A549 (cell line): ENCODE measurements at regions not wholly inside any gene's neighbourhood (a gene's known extent, or its start where the extent isn't known, plus 50 kb on each side); places are given as distances from the start of the nearest gene placed in this dataset.

ENCODE experiments used
- ATAC-seq, 2 experiments: fragments of 200-7000 bp in 1 of 2; fragments of >200 bp in 1 of 2; cut with Nextera tagmentation in 1 of 2; cut with Tn5 transposase in 1 of 2; 3 replicates each; pipeline versions ENCODE4 v1.8.0 to v1.9.1; 2018 to 2020; ENCODE audit warnings: mild to moderate bottlenecking in 1 of 2, moderate library complexity in 1 of 2
- CTCF ChIA-PET: fragments of 300-600 bp; sonication (Branson Sonifier 250); formaldehyde crosslinking; extraction: SDS; loops from one replicate; lab custom pipeline; 2021; ENCODE audit warnings: antibody characterized with exemption, inconsistent platforms; lab: Yijun Ruan, JAX
- POLR2A ChIA-PET: fragments of 350-600 bp; formaldehyde crosslinking; extraction: SDS; loops from one replicate; lab custom pipeline; 2021; ENCODE audit warnings: antibody characterized with exemption, inconsistent platforms; lab: Yijun Ruan, JAX
- DNase-seq, 2 experiments: peaks; one replicate each; pipeline versions ENCODE4 v3.0.0 to v3.0.0-alpha.2; 2011 to 2016; ENCODE audit warnings: low read depth in 1 of 2, low spot score in 1 of 2
- FAIRE-seq: peaks from 2 replicates; lab custom pipeline; 2011; peaks lifted over from hg19 to GRCh38; lab: Jason Lieb, UNC
- H3K27ac ChIP-seq, 2 experiments: fragments of >200 bp; sonication (Bioruptor Twin); formaldehyde crosslinking; 3 replicates each; pipeline ENCODE4 v1.5.1; 2016 to 2017
- H3K4me1 ChIP-seq: fragments of >200 bp; sonication (Bioruptor Twin); formaldehyde crosslinking; 3 replicates; pipeline ENCODE4 v1.6.1; 2016
- H3K4me2 ChIP-seq: fragments of >200 bp; sonication (Bioruptor Twin); formaldehyde crosslinking; 3 replicates; pipeline ENCODE4 v1.6.1; 2016
- H3K4me3 ChIP-seq: fragments of >200 bp; sonication (Bioruptor Twin); formaldehyde crosslinking; 3 replicates; pipeline ENCODE4 v1.5.1; 2016
- H3K9me3 ChIP-seq: fragments of >200 bp; sonication (Bioruptor Twin); formaldehyde crosslinking; 3 replicates; pipeline ENCODE4 v1.6.1; 2016
- BCL3 ChIP-seq: fragments of >200 bp; sonication (Bioruptor Twin); formaldehyde crosslinking; IDR thresholded peaks from 3 replicates; pipeline ENCODE4 v1.6.1; 2016
- CBX8 ChIP-seq: fragments of 200-600 bp; sonication (generic); IDR thresholded peaks from 2 replicates; pipeline ENCODE4 v1.6.1; 2016
- CEBPB ChIP-seq, 2 experiments: fragments of >200 bp in 1 of 2; sonication (Bioruptor Twin) in 1 of 2; formaldehyde crosslinking in 1 of 2; IDR thresholded peaks; 2 replicates each; pipeline ENCODE4 v1.6.1; 2012 to 2016
- CHD2 ChIP-seq: fragments of 150-350 bp; IDR thresholded peaks from 2 replicates; pipeline ENCODE4 v1.6.1; 2014; ENCODE audit warnings: low read length; ENCODE audit not compliant: partially characterized antibody
- EHF ChIP-seq: fragments of 250-450 bp; sonication (Bioruptor Pico); IDR thresholded peaks from 2 replicates; pipeline ENCODE4 v1.5.0; 2020; ENCODE audit warnings: mild to moderate bottlenecking
- GATA3 ChIP-seq: IDR thresholded peaks from 2 replicates; pipeline ENCODE4 v1.6.1; 2012; ENCODE audit warnings: borderline replicate concordance
- HES2 ChIP-seq: fragments of >200 bp; sonication (Bioruptor Twin); formaldehyde crosslinking; IDR thresholded peaks from 2 replicates; pipeline ENCODE4 v1.6.1; 2016
- HMGXB4 ChIP-seq: fragments of 250-450 bp; sonication (Bioruptor Pico); IDR thresholded peaks from 2 replicates; pipeline ENCODE4 v1.5.0; 2021; ENCODE audit warnings: mild to moderate bottlenecking, moderate library complexity, borderline replicate concordance
- HOXA7 ChIP-seq: fragments of 250-450 bp; sonication (Bioruptor Pico); IDR thresholded peaks from 2 replicates; pipeline ENCODE4 v1.5.0; 2020; ENCODE audit warnings: mild to moderate bottlenecking, moderate library complexity
- JUN ChIP-seq, 2 experiments: fragments of >200 bp; sonication (Bioruptor Twin); formaldehyde crosslinking; IDR thresholded peaks; 2 replicates in 1 of 2; 3 replicates in 1 of 2; pipeline ENCODE4 v1.6.1; 2016 to 2017
- JUNB ChIP-seq: fragments of >200 bp; sonication (Bioruptor Twin); formaldehyde crosslinking; IDR thresholded peaks from 2 replicates; pipeline ENCODE4 v1.6.1; 2016
- MAFK ChIP-seq: fragments of 450-650 bp; IDR thresholded peaks from 2 replicates; pipeline ENCODE4 v1.6.1; 2014; ENCODE audit not compliant: partially characterized antibody
- MAX ChIP-seq: IDR thresholded peaks from 2 replicates; pipeline ENCODE4 v1.6.1; 2012
- PBX3 ChIP-seq: IDR thresholded peaks from 2 replicates; pipeline ENCODE4 v1.6.1; 2012
- POLR2A ChIP-seq: IDR thresholded peaks from 2 replicates; pipeline ENCODE4 v1.6.1; 2012; ENCODE audit warnings: mild to moderate bottlenecking, low read length
- RAD21 ChIP-seq, 2 experiments: fragments of >200 bp in 1 of 2; sonication (Bioruptor Twin) in 1 of 2; formaldehyde crosslinking in 1 of 2; IDR thresholded peaks in 1 of 2; conservative IDR thresholded peaks in 1 of 2; 2 replicates in 1 of 2; 3 replicates in 1 of 2; pipeline ENCODE4 v1.6.1; 2012 to 2018; ENCODE audit warnings: inconsistent platforms in 1 of 2
- SMC3 ChIP-seq: fragments of >200 bp; sonication (Bioruptor Twin); formaldehyde crosslinking; IDR thresholded peaks from 3 replicates; pipeline ENCODE4 v1.6.1; 2018; ENCODE audit warnings: inconsistent platforms
- ZSCAN20 ChIP-seq: fragments of 250-450 bp; sonication (Bioruptor Pico); IDR thresholded peaks from 2 replicates; pipeline ENCODE4 v1.8.0; 2022; ENCODE audit warnings: mild to moderate bottlenecking, moderate library complexity
- WGBS: methylation state at CpG from one replicate; pipeline ENCODE4 v1.1.6; 2017; ENCODE audit errors: missing lambda C conversion rate; 5-methylcytosine and 5-hydroxymethylcytosine counted together

- WGBS = 67% methylated on average over 3 of the region's 3 CpGs
- DNase-seq (no peak), FAIRE-seq (no peak), ATAC-seq (peak; percentile 19 to 56; a peak in 3 of 6 replicates)
- POLR2A ChIA-PET = interaction anchor here (1.4 kb wide), 1 partner anchor 311 kb away, joined by 3 read pairs; no protein-coding TSS in a partner anchor
- H3K4me3 ChIP-seq = no peak overlapping the region
- TF ChIP-seq ZSCAN20 (CRISPR knock-in tag) (no peak), CEBPB (IDR thresholded peaks at IDR 0.05) (no peak)
- CTCF ChIA-PET = interaction anchor here (1.2 kb wide), 1 partner anchor 12 kb away, joined by 3 read pairs; no protein-coding TSS in a partner anchor
- H3K9me3 ChIP-seq = 0 out of 3 replicates have a peak, but pooled peaks cover 5% of the 10 kb centered on the region
- H3K4me1 ChIP-seq = peaks cover 42% of the 10 kb centered on the region
- peak overlapping the region; percentile 63 to 76 for H3K27ac ChIP-seq
- peak overlapping the region; percentile 48 for H3K4me2 ChIP-seq
These were observed 331.1 kb downstream of the RND3 start for GRCh38 chr2:150156415-150156814.

- no peak; a peak in 1 of 6 replicates for ATAC-seq
- TF ChIP-seq CEBPB (IDR thresholded peaks at IDR 0.05) = 0 out of 4 replicates have a peak, but pooled peaks have one; percentile 20 to 65
- TF ChIP-seq JUNB = peak; percentile 14; the same call in 1 of the 2 replicates
- no peak for TF ChIP-seq HMGXB4
These were observed 333.1 kb downstream of the RND3 start for GRCh38 chr2:150154308-150154797.

GRCh38 chr2:150153646-150154307 is 333.7 kb downstream of the RND3 start:
- Histone ChIP-seq H3K4me1 (peaks cover 44% of the 10 kb centered on the region), H3K4me2 (peak overlapping the region; percentile 45; the same call in 2 of the 3 replicates), H3K4me3 (no peak overlapping the region), H3K9me3 (no peaks in the 10 kb centered on the region; the same call in 2 of the 3 replicates), H3K27ac (peak overlapping the region; percentile 34 to 82)
- ATAC-seq = no peak; a peak in 2 of 6 replicates
- POLR2A ChIA-PET = no interaction called here
- WGBS = 56% methylated on average over 2 of the region's 2 CpGs
- CTCF ChIA-PET = interaction anchor here (1.2 kb wide), 1 partner anchor 10 kb away, joined by 4 read pairs; no protein-coding TSS in a partner anchor
- TF ChIP-seq CBX8 (no peak), MAX (0 out of 2 replicates have a peak, but pooled peaks have one; percentile 12)
- no peak for FAIRE-seq
- no peak for DNase-seq

More at GRCh38 chr2:150154308-150154797, 333.1 kb downstream of the RND3 start:
- Histone ChIP-seq H3K9me3 (no peaks in the 10 kb centered on the region), H3K4me1 (peaks cover 44% of the 10 kb centered on the region), H3K4me2 (peak overlapping the region; percentile 45), H3K4me3 (no peak overlapping the region), H3K27ac (peak overlapping the region; percentile 34 to 82)
- POLR2A ChIA-PET = no interaction called here
- DNase-seq (no peak), FAIRE-seq (no peak)
- CTCF ChIA-PET = interaction anchor here (1.2 kb wide), 1 partner anchor 11 kb away, joined by 4 read pairs; no protein-coding TSS in a partner anchor
- 43% methylated on average over 2 of the region's 2 CpGs for WGBS

GRCh38 chr2:150152230-150152629 is 335.2 kb downstream of the RND3 start:
- CTCF ChIA-PET = interaction anchor here (0.6 kb wide), 1 partner anchor 411 kb away, joined by 3 read pairs; no protein-coding TSS in a partner anchor
- Histone ChIP-seq H3K9me3 (peaks cover 13% of the 10 kb centered on the region), H3K4me2 (no peak overlapping the region), H3K27ac (no peak overlapping the region), H3K4me3 (no peak overlapping the region), H3K4me1 (peaks cover 38% of the 10 kb centered on the region)
- FAIRE-seq = peak; percentile 39
- no peak for ATAC-seq
- WGBS = 81% methylated on average over 2 of the region's 2 CpGs
- TF ChIP-seq BCL3 = no peak
- no peak for TF ChIP-seq RAD21 (conservative IDR thresholded peaks at IDR 0.05 in 1 of 2, IDR thresholded peaks at IDR 0.05 in 1 of 2)
- TF ChIP-seq CHD2 = no peak
- no peak for TF ChIP-seq HES2
- no peak for TF ChIP-seq HMGXB4
- TF ChIP-seq SMC3 = no peak
- no peak for TF ChIP-seq MAFK
- no peak for TF ChIP-seq GATA3
- no peak for TF ChIP-seq JUN (IDR thresholded peaks at IDR 0.05)
- no peak for TF ChIP-seq EHF (CRISPR knock-in tag)
- no peak for TF ChIP-seq POLR2A
- TF ChIP-seq JUNB = no peak
- TF ChIP-seq PBX3 = no peak
- TF ChIP-seq HOXA7 (CRISPR knock-in tag) = no peak
- POLR2A ChIA-PET = no interaction called here
- no peak for DNase-seq
